ENCODE measurements at regions not wholly inside any gene's neighbourhood (a gene's known extent, or its start where the extent isn't known, plus 50 kb on each side); places are given as distances from the start of the nearest gene placed in this dataset.

DNA sequence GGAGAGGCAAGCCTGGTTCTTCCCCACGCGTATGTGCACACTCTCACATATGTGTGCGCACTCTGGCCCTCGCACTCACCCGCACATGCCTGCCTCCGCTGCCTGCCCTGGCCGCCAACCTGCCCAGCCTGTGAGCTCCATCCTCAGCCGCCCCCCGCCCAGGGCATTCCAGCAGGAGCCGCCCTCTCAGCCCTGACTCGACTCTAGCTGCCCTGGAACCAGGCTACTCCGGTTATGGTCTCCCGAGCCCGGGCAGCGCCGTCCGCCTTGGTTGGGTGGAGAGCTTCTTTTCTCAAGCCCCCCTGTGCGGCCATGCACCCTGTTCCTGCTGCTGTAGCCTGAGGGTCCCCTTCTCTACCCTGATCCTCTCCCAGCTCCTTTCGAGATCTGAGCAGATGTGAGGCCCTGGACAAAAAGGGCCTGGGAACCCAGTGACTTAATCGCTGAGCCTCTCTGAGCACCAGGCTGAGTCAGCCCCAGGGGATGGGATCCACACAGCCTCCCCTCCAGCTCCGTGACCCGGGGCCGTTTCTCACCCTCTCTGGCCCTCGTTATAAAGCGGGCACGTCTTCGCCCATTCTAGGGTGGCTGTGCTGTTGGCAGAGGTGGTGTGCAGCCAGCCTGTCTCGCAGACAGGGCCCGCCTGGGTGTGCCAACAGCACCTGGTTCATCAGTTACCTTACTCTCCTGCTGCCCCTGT is 191.5 kb downstream of the TEX29 start:
- intact Hi-C loops (cut with DNase I; ENCODE audit: low total_unique reads) = no loop called here
- Histone ChIP-seq H3K4me3 (no peak overlapping the region), H3K4me1 (no peaks in the 10 kb centered on the region), H3K36me3 (ENCODE audit: low read depth, missing control alignments) (no peaks in the 10 kb centered on the region), H3K9me3 (no peaks in the 10 kb centered on the region), H3K27me3 (no peaks in the 10 kb centered on the region), H3K27ac (no peak overlapping the region)
- WGBS, 2 donors = 79 to 87% methylated on average over 26 to 29 of the region's 29 CpGs
- peak; percentile 9 for DNase-seq
- no peak for TF ChIP-seq CTCF (IDR thresholded peaks at IDR 0.05)
- no peak for TF ChIP-seq POLR2A (IDR thresholded peaks at IDR 0.05)

DNA sequence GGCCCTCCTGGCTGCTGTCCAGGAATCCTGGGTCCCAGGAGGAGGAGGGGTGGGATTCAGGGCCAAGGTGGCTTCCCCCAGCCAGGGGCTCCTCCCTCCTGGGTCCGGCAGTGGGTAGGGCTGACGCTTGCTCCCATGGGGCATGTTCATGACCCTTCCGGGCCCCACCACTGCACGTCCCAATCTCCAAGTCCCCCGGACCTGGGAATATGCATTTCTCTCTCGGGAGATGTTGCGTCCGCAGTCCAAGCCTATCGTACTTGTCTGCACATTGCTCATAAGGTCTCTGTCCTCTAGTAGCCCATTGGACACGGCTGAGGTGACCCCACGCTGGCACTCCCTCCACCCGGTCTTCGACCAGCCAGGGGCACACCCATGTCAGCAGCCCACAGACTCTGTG is 192.3 kb downstream of the TEX29 start:
- intact Hi-C loops (cut with DNase I; ENCODE audit: low total_unique reads) = no loop called here
- Histone ChIP-seq H3K4me1 (no peaks in the 10 kb centered on the region), H3K27ac (no peak overlapping the region), H3K9me3 (no peaks in the 10 kb centered on the region), H3K4me3 (no peak overlapping the region), H3K36me3 (ENCODE audit: low read depth, missing control alignments) (no peaks in the 10 kb centered on the region), H3K27me3 (no peaks in the 10 kb centered on the region)
- WGBS, 2 donors = 78 to 85% methylated on average over 13 of the region's 13 CpGs
- DNase-seq = peak; percentile 4
- TF ChIP-seq CTCF (IDR thresholded peaks at IDR 0.05) = no peak
- no peak for TF ChIP-seq POLR2A (IDR thresholded peaks at IDR 0.05)

DNA sequence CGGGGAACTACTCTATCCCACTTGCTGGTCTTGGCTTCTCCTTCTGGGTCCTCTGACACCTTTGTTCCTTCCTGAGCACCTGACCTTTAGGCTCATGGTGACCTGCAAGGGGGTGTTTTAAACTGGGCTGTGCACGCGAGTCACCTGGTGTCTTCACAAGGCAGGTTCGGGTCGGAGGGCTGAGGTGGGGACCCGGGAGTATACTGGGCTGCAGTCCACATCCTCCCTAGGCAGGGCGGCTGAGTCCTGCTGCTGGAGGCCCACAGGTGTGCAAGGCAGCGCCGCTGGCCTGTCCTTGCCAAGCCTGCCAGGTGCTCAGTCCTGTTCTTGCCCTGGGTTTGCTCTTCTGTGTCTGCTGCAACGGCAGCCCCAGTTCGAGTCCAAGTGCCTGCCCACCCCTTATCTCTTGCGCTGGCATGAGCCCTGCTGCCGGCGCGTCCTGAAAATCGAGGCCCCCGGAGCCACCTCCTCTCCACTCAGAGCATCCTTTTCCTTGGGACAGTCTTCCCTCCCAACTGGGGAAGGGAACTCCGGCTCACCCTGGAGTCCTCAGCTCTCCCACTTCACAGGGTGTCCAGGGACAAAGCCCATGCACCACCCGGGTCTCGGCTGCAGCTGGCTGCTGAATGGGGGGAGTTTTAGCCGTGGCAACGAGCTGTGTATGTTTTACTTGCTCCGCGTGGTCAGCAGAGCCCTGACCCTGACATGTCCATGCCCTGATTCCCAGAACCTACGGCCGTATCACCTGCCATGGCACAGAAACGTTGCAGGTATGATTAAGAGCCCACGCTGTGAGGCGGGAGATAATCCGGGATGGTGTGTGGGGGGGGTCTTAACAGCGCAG is 193.5 kb downstream of the TEX29 start:
- Histone ChIP-seq H3K36me3 (ENCODE audit: low read depth, missing control alignments) (no peaks in the 10 kb centered on the region), H3K27me3 (no peaks in the 10 kb centered on the region), H3K4me3 (no peak overlapping the region), H3K9me3 (no peaks in the 10 kb centered on the region), H3K4me1 (no peaks in the 10 kb centered on the region), H3K27ac (no peak overlapping the region)
- WGBS, 2 donors = 54 to 55% methylated on average over 9 to 31 of the region's 31 CpGs
- DNase-seq = peak; percentile 10
- intact Hi-C loops (cut with DNase I; ENCODE audit: low total_unique reads) = no loop called here
- TF ChIP-seq CTCF (IDR thresholded peaks at IDR 0.05) (no peak), POLR2A (IDR thresholded peaks at IDR 0.05) (no peak)

- TF ChIP-seq POLR2A (IDR thresholded peaks at IDR 0.05) = no peak
- no peaks in the 10 kb centered on the region for H3K36me3 ChIP-seq (ENCODE audit: low read depth, missing control alignments)
- H3K27ac ChIP-seq = no peak overlapping the region
- no peak overlapping the region for H3K4me3 ChIP-seq
- H3K4me1 ChIP-seq = no peaks in the 10 kb centered on the region
- H3K27me3 ChIP-seq = no peaks in the 10 kb centered on the region
- DNase-seq = peak; percentile 10
- 42 to 49% methylated on average over 13 to 24 of the region's 24 CpGs for WGBS, 2 donors
- intact Hi-C loops (cut with DNase I; ENCODE audit: low total_unique reads) = no loop called here
- no peaks in the 10 kb centered on the region for H3K9me3 ChIP-seq
Measured at GRCh38 chr13:111514610-111515306, 194.3 kb downstream of the TEX29 start.

DNA sequence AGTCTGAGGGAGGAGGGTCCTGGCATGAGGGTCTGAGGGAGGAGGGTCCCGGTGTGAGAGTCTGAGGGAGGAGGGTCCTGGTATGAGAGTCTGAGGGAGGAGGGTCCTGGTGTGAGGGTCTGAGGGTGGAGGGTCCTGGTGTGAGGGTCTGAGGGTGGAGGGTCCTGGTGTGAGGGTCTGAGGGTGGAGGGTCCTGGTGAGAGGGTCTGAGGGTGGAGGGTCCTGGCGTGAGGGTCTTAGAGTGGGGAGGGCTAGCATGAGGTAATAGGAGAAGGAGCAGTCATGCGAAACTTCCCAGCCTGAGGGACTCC is 194.8 kb downstream of the TEX29 start:
- no peaks in the 10 kb centered on the region for H3K27me3 ChIP-seq
- no peaks in the 10 kb centered on the region for H3K4me1 ChIP-seq
- no peaks in the 10 kb centered on the region for H3K9me3 ChIP-seq
- WGBS, 2 donors = 74 to 79% methylated on average over 3 of the region's 3 CpGs
- no peak for DNase-seq
- intact Hi-C loops (cut with DNase I; ENCODE audit: low total_unique reads) = no loop called here
- TF ChIP-seq POLR2A (IDR thresholded peaks at IDR 0.05) (no peak), CTCF (IDR thresholded peaks at IDR 0.05) (no peak)
- H3K4me3 ChIP-seq = no peak overlapping the region
- no peaks in the 10 kb centered on the region for H3K36me3 ChIP-seq (ENCODE audit: low read depth, missing control alignments)
- no peak overlapping the region for H3K27ac ChIP-seq

All from testis (tissue), 2 donors.